Esophagus (tissue), 2 donors: ENCODE measurements at regions not wholly inside any gene's neighbourhood (a gene's known extent, or its start where the extent isn't known, plus 50 kb on each side); places are given as distances from the start of the nearest gene placed in this dataset.

ENCODE experiments used
- H3K27ac ChIP-seq, 2 donors: one replicate each; pipeline ENCODE4 v1.5.1; 2013; ENCODE audit warnings: low read depth in 2 of 2, mild to moderate bottlenecking in 2 of 2, inconsistent platforms in 1 of 2, low read length in 1 of 2, moderate library complexity in 1 of 2
- H3K27me3 ChIP-seq, 2 donors: one replicate each; pipeline ENCODE4 v1.6.1; 2013; ENCODE audit warnings: low read length in 2 of 2, control low read depth in 1 of 2, mild to moderate bottlenecking in 1 of 2; ENCODE audit not compliant: insufficient read depth in 2 of 2, control insufficient read depth in 1 of 2
- H3K36me3 ChIP-seq, 2 donors: one replicate each; pipeline ENCODE4 v1.6.1; 2013; ENCODE audit warnings: low read length in 1 of 2; ENCODE audit not compliant: control insufficient read depth in 2 of 2, insufficient read depth in 2 of 2
- H3K4me1 ChIP-seq, 2 donors: one replicate each; pipeline ENCODE4 v1.6.1; 2013; ENCODE audit warnings: low read length in 1 of 2; ENCODE audit not compliant: control insufficient read depth in 2 of 2, insufficient read depth in 2 of 2
- H3K4me3 ChIP-seq, 2 donors: one replicate each; pipeline ENCODE4 v1.5.1; 2013; ENCODE audit warnings: low read length in 2 of 2, mild to moderate bottlenecking in 2 of 2, low read depth in 1 of 2, moderate library complexity in 1 of 2
- H3K9me3 ChIP-seq, 2 donors: one replicate each; pipeline ENCODE4 v1.6.1; 2013; ENCODE audit warnings: mild to moderate bottlenecking in 2 of 2, low read depth in 1 of 2, low read length in 1 of 2, moderate library complexity in 1 of 2; ENCODE audit not compliant: control insufficient read depth in 2 of 2, insufficient read depth in 1 of 2
- WGBS, 2 donors: extraction: QIAGEN DNeasy Blood & Tissue Kit; methylation state at CpG; one replicate each; pipeline ENCODE4 v1.1.7; 2013; 5-methylcytosine and 5-hydroxymethylcytosine counted together
- donor health status: healthy with polysubstance abuse.
- donor health status: Bipolar disorder and iron deficiency.

- no peaks in the 10 kb centered on the region for H3K27me3 ChIP-seq
- 85 to 90% methylated on average over 20 to 21 of the region's 21 CpGs for WGBS, 2 donors
- H3K4me1 ChIP-seq: peaks cover 3 to 13% of the 10 kb centered on the region in 2 donors
- peaks cover 3 to 10% of the 10 kb centered on the region in 2 donors for H3K9me3 ChIP-seq
- no peak overlapping the region for H3K27ac ChIP-seq
- H3K4me3 ChIP-seq: no peak overlapping the region
- H3K36me3 ChIP-seq: no peaks in the 10 kb centered on the region
These were observed 100.1 kb downstream of the FOXL3 start for GRCh38 chr7:389911-390601.

GRCh38 chr7:390761-391410 is 100.9 kb downstream of the FOXL3 start:
- Histone ChIP-seq H3K4me1 (peaks cover 3 to 13% of the 10 kb centered on the region in 2 donors), H3K4me3 (no peak overlapping the region), H3K27me3 (no peaks in the 10 kb centered on the region), H3K9me3 (peaks cover 3 to 10% of the 10 kb centered on the region in 2 donors), H3K36me3 (no peaks in the 10 kb centered on the region), H3K27ac (no peak overlapping the region)
- 71 to 78% methylated on average over 20 of the region's 20 CpGs for WGBS, 2 donors

GRCh38 chr7:391411-391951 is 101.5 kb downstream of the FOXL3 start:
- Histone ChIP-seq H3K36me3 (no peaks in the 10 kb centered on the region), H3K4me3 (no peak overlapping the region), H3K4me1 (peaks cover 3 to 13% of the 10 kb centered on the region in 2 donors), H3K9me3 (peaks cover 3 to 10% of the 10 kb centered on the region in 2 donors), H3K27ac (no peak overlapping the region), H3K27me3 (no peaks in the 10 kb centered on the region)
- 53 to 66% methylated on average over 26 of the region's 26 CpGs for WGBS, 2 donors

GRCh38 chr7:391961-392524 is 102.1 kb downstream of the FOXL3 start:
- WGBS, 2 donors: 84 to 92% methylated on average over 25 of the region's 25 CpGs
- no peak overlapping the region for H3K4me3 ChIP-seq
- H3K4me1 ChIP-seq: peaks cover 3 to 13% of the 10 kb centered on the region in 2 donors
- H3K9me3 ChIP-seq: peaks cover 3 to 14% of the 10 kb centered on the region in 2 donors
- no peaks in the 10 kb centered on the region for H3K27me3 ChIP-seq
- H3K36me3 ChIP-seq: no peaks in the 10 kb centered on the region
- H3K27ac ChIP-seq: no peak overlapping the region

- Histone ChIP-seq H3K4me1 (peaks cover 3 to 13% of the 10 kb centered on the region in 2 donors), H3K4me3 (no peak overlapping the region), H3K27ac (no peak overlapping the region), H3K9me3 (peaks cover 3 to 20% of the 10 kb centered on the region in 2 donors), H3K27me3 (no peaks in the 10 kb centered on the region), H3K36me3 (no peaks in the 10 kb centered on the region)
- 83 to 87% methylated on average over 3 of the region's 3 CpGs for WGBS, 2 donors
These were observed 102.9 kb downstream of the FOXL3 start for GRCh38 chr7:392822-393221.

GRCh38 chr7:395643-396042 is 105.7 kb downstream of the FOXL3 start:
- no peaks in the 10 kb centered on the region for H3K36me3 ChIP-seq
- H3K4me1 ChIP-seq: peaks cover 3 to 12% of the 10 kb centered on the region in 2 donors
- no peak overlapping the region for H3K27ac ChIP-seq
- peaks cover 0 to 22% of the 10 kb centered on the region in 2 donors for H3K9me3 ChIP-seq
- H3K4me3 ChIP-seq: no peak overlapping the region
- H3K27me3 ChIP-seq: no peaks in the 10 kb centered on the region

- Histone ChIP-seq H3K27me3 (no peaks in the 10 kb centered on the region), H3K27ac (no peak overlapping the region), H3K36me3 (no peaks in the 10 kb centered on the region), H3K4me1 (no peaks in the 10 kb centered on the region), H3K4me3 (no peak overlapping the region), H3K9me3 (peaks cover 0 to 17% of the 10 kb centered on the region in 2 donors)
- 92 to 96% methylated on average over 2 of the region's 2 CpGs for WGBS, 2 donors
These were observed 108.9 kb downstream of the FOXL3 start for GRCh38 chr7:398888-399287.

- peaks cover 0 to 17% of the 10 kb centered on the region in 2 donors for H3K9me3 ChIP-seq
- 82 to 87% methylated on average over 9 of the region's 9 CpGs for WGBS, 2 donors
- no peaks in the 10 kb centered on the region for H3K4me1 ChIP-seq
- H3K4me3 ChIP-seq: no peak overlapping the region
- no peaks in the 10 kb centered on the region for H3K27me3 ChIP-seq
- no peaks in the 10 kb centered on the region for H3K36me3 ChIP-seq
- no peak overlapping the region for H3K27ac ChIP-seq
These were observed 111.0 kb downstream of the FOXL3 start for GRCh38 chr7:400901-401485.

- no peak overlapping the region for H3K4me3 ChIP-seq
- 87 to 92% methylated on average over 11 of the region's 11 CpGs for WGBS, 2 donors
- no peaks in the 10 kb centered on the region for H3K4me1 ChIP-seq
- H3K27me3 ChIP-seq: no peaks in the 10 kb centered on the region
- no peaks in the 10 kb centered on the region for H3K36me3 ChIP-seq
- H3K27ac ChIP-seq: no peak overlapping the region
- peaks cover 0 to 17% of the 10 kb centered on the region in 2 donors for H3K9me3 ChIP-seq
These were observed 111.5 kb downstream of the FOXL3 start for GRCh38 chr7:401495-401894.
